Peyer's patch (tissue), 4 donors: ENCODE measurements at regions not wholly inside any gene's neighbourhood (a gene's known extent, or its start where the extent isn't known, plus 50 kb on each side); places are given as distances from the start of the nearest gene placed in this dataset.

Source experiments
- CTCF ChIP-seq, 6 experiments: fragments of 450-650 bp in 4 of 6; fragments of 200-600 bp in 2 of 6; sonication (generic) in 1 of 6; IDR thresholded peaks; one replicate each; pipeline ENCODE4 v1.5.1; 2017 to 2019; ENCODE audit warnings: antibody characterized with exemption in 6 of 6, mild to moderate bottlenecking in 3 of 6, moderate library complexity in 1 of 6
- POLR2A ChIP-seq, 2 donors: fragments of 450-650 bp; IDR thresholded peaks; one replicate each; pipeline ENCODE4 v1.5.1; 2017; ENCODE audit warnings: antibody characterized with exemption in 2 of 2, mild to moderate bottlenecking in 2 of 2, moderate library complexity in 2 of 2

DNA sequence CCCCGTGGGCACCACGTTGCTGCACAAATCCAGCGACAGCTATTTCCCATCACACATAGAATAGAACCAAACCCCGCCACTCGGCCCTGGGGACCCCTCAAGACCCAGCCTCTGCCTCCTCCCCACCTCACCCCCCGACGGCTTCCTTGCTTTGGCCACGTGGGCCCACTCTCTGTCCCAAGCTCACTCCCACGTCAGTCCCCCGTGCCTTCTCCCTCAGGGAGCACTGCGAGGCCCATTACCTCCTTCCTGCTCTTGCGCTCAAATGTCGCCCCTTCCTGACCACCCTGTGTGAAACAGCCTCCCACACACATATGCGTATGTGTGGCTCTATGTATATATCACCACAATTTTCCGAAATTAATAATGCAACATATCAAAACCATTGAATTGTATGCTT lies 239.7 kb downstream of the SH3BP4 start:
- TF ChIP-seq CTCF (IDR thresholded peaks at IDR 0.05) (no peak), POLR2A (IDR thresholded peaks at IDR 0.05) (no peak)
